Muscle layer of duodenum (tissue), 2 donors: ENCODE measurements at regions not wholly inside any gene's neighbourhood (a gene's known extent, or its start where the extent isn't known, plus 50 kb on each side); places are given as distances from the start of the nearest gene placed in this dataset.
"Not testable (repeated sequence)": the region's sequence is repeated elsewhere in the genome, so short reads cannot be mapped to it uniquely, and the experiment has no call there.

Experiments used
- H3K27ac ChIP-seq: one replicate; pipeline ENCODE4 v1.7.0; 2013; ENCODE audit warnings: mild to moderate bottlenecking, low read length
- H3K27me3 ChIP-seq: one replicate; pipeline ENCODE4 v1.7.0; 2013; ENCODE audit warnings: low read depth, mild to moderate bottlenecking, control low read depth, low read length
- H3K36me3 ChIP-seq, 2 donors: one replicate each; pipeline ENCODE4 v1.7.0; 2013; ENCODE audit warnings: low read length in 2 of 2, control low read depth in 1 of 2, mild to moderate bottlenecking in 1 of 2; ENCODE audit not compliant: insufficient read depth in 2 of 2, control insufficient read depth in 1 of 2
- H3K4me1 ChIP-seq, 2 donors: one replicate each; pipeline ENCODE4 v1.7.0; 2013; ENCODE audit warnings: low read length in 2 of 2, mild to moderate bottlenecking in 2 of 2, control low read depth in 1 of 2, moderate library complexity in 1 of 2; ENCODE audit not compliant: insufficient read depth in 2 of 2, control insufficient read depth in 1 of 2
- H3K4me3 ChIP-seq, 2 donors: one replicate each; pipeline ENCODE4 v1.7.0; 2013; ENCODE audit warnings: low read length in 2 of 2, low read depth in 1 of 2, mild to moderate bottlenecking in 1 of 2
- H3K9me3 ChIP-seq, 2 donors: one replicate each; pipeline ENCODE4 v1.7.0; 2013; ENCODE audit warnings: low read length in 2 of 2, control low read depth in 1 of 2, mild to moderate bottlenecking in 1 of 2; ENCODE audit not compliant: control insufficient read depth in 1 of 2
- donor health status: healthy.

- not testable (repeated sequence) for H3K9me3 ChIP-seq, H3K4me1 ChIP-seq, H3K27ac ChIP-seq, H3K27me3 ChIP-seq, H3K36me3 ChIP-seq, H3K4me3 ChIP-seq
Observed at GRCh38 chr3:75433295-75433694, 230.8 kb upstream of the FRG2C start.

- not testable (repeated sequence) for H3K36me3 ChIP-seq, H3K4me1 ChIP-seq, H3K9me3 ChIP-seq, H3K27me3 ChIP-seq, H3K27ac ChIP-seq
- peak overlapping the region; percentile 39 to 73 for H3K4me3 ChIP-seq
Observed at GRCh38 chr3:75434276-75434912, 229.7 kb upstream of the FRG2C start.

GRCh38 chr3:75434913-75435793 lies 229.0 kb upstream of the FRG2C start:
- not testable (repeated sequence) for H3K36me3 ChIP-seq, H3K27me3 ChIP-seq, H3K4me1 ChIP-seq, H3K27ac ChIP-seq, H3K9me3 ChIP-seq
- H3K4me3 ChIP-seq, result peak overlapping the region; percentile 46 to 73

- H3K4me3 ChIP-seq, result peak overlapping the region; percentile 46 to 73
- H3K9me3 ChIP-seq, H3K4me1 ChIP-seq, H3K27me3 ChIP-seq, H3K36me3 ChIP-seq, H3K27ac ChIP-seq: not testable (repeated sequence)
Observed at GRCh38 chr3:75435794-75436400, 228.2 kb upstream of the FRG2C start.

DNA sequence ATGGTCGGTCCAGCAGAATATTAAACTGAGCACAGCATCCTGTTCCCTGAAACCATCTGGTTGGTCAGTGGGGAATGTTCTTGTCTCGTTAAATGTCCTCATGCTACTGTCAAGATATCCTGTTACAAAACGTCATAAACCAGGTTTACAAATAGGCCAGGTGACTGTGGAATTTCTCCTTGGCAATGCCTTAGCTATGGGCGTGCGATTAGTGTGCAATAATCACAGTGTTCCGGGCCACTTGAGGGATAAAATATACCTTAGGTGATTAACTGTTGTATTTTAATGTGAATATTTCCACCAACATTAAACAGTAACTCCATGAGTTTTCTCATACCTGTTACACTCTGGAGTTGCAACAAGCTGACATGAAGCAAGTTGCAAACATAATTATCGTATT lies 223.1 kb upstream of the FRG2C start:
- H3K27me3 ChIP-seq, H3K36me3 ChIP-seq, H3K9me3 ChIP-seq, H3K4me3 ChIP-seq, H3K27ac ChIP-seq, H3K4me1 ChIP-seq: not testable (repeated sequence)

DNA sequence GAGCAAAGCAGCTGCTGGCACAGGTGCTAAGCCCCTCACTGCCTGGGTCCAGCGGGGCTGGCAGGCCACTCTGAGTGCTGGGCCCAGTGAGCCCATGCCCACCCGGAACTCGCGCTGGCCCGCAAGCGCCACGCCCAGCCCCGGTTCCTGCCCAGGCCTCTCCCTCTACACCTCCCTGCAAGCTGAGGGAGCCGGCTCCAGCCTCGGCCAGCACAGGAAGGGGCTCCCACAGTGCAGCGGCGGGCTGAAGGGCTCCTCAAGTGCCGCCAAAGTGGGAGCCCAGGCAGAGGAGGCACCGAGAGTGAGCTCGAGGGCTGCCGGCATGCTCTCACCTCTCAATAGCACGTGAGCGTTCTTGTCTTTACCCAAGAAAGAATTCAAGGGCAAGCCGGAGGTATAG lies 219.5 kb upstream of the FRG2C start:
- H3K27me3 ChIP-seq, H3K9me3 ChIP-seq, H3K4me1 ChIP-seq, H3K4me3 ChIP-seq, H3K36me3 ChIP-seq, H3K27ac ChIP-seq: not testable (repeated sequence)

DNA sequence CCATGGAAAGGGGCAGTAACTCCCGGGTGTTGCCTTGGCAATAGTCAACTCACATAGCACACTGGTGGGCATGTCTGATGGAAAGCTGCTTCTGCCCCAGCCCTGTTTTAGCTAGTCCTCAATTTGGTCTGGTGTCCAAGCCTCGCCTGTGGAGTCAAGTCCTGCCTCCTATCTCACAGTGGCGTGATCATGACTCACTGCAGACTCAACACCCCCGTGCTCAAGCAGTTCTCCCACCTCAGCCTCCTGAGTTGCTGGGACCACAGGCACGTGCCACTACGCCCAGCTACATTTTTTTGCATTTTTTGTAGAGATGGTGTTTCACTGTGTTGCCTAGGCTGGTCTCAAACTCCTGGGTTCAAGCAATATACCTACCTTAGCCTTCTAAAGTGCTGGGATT lies 218.9 kb upstream of the FRG2C start:
- not testable (repeated sequence) for H3K27me3 ChIP-seq, H3K4me1 ChIP-seq, H3K36me3 ChIP-seq, H3K9me3 ChIP-seq, H3K27ac ChIP-seq, H3K4me3 ChIP-seq

DNA sequence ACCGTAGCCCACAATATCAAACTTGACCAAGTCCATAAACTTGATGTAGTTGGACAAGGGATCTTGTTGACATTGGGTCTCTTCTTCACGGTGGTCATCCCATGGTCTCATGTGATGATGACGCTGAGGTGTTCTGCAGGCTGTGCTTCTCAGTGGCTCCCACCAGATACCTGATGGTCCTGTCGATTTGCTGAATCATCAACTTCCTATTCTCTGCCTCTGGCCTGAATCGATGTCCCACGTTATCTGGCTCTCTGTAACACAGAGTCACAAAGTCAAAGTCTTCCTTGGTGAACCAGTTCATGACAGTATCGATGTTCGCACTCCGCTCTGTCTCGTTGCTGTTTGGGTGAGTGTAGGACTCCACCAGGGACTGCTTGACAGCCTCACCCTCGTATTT lies 217.2 kb upstream of the FRG2C start:
- not testable (repeated sequence) for H3K36me3 ChIP-seq, H3K4me1 ChIP-seq, H3K4me3 ChIP-seq, H3K27ac ChIP-seq, H3K9me3 ChIP-seq, H3K27me3 ChIP-seq

- H3K27me3 ChIP-seq, H3K4me1 ChIP-seq, H3K27ac ChIP-seq, H3K4me3 ChIP-seq, H3K9me3 ChIP-seq, H3K36me3 ChIP-seq: not testable (repeated sequence)
Observed at GRCh38 chr3:75453328-75453727, 210.8 kb upstream of the FRG2C start.

- not testable (repeated sequence) for H3K27ac ChIP-seq, H3K4me1 ChIP-seq, H3K36me3 ChIP-seq, H3K9me3 ChIP-seq, H3K27me3 ChIP-seq, H3K4me3 ChIP-seq
Observed at GRCh38 chr3:75453839-75454238, 210.3 kb upstream of the FRG2C start.

DNA sequence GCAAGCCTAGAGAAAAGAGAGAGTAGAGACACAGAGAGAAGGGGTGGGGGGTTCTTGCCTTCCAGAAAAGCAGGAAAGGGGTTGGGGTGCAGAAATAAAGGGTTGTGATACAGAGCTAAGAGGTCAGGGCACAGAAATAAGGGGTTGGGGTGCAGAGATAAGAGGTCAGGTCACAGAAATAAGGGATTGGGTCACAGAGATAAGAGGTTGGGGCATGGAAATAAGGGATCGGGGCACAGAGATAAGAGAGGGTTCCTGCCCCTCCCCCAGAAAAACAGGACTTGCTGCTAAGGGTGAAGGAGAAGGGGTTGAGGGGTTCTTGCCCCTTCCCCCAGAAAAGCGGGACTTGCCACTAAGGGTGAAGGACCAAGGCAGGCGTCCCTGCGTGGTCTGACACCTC lies 189.6 kb upstream of the FRG2C start:
- H3K9me3 ChIP-seq, H3K4me1 ChIP-seq: not testable (repeated sequence)

DNA sequence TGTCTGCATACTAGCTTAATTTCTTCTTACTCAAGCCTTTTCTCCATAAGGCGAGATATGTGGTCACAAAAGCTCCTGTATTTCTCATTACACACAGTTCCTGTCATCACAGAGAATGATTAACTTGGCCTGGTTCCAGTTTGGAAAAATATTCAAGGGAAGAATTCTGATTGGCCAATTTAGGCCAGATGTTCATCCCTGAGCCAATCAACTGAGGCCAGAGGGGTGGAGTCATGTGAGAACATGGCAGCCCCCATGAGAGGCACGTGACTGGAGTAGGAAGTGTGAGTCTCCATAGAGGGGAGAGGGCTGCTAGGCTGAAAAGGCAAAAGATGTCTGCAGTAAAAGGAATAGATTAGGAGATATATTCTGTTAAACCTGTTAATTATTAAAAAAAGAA lies 167.5 kb upstream of the FRG2C start:
- H3K27me3 ChIP-seq, H3K4me3 ChIP-seq, H3K36me3 ChIP-seq, H3K27ac ChIP-seq, H3K9me3 ChIP-seq, H3K4me1 ChIP-seq: not testable (repeated sequence)

More for the DNA sequence above, 189.6 kb upstream of the FRG2C start:
- H3K36me3 ChIP-seq, H3K27me3 ChIP-seq, H3K27ac ChIP-seq, H3K4me3 ChIP-seq: not testable (repeated sequence)
